GM12865 (cell line): ENCODE measurements at regions not wholly inside any gene's neighbourhood (a gene's known extent, or its start where the extent isn't known, plus 50 kb on each side); places are given as distances from the start of the nearest gene placed in this dataset.

ENCODE experiments used
- DNase-seq: peaks from one replicate; pipeline ENCODE4 v3.0.0; 2010; ENCODE audit warnings: low read depth
- H3K4me3 ChIP-seq: 2 replicates; pipeline ENCODE4 v1.5.1; 2011; ENCODE audit warnings: mild to moderate bottlenecking, low read depth, low read length, control low read depth
- CTCF ChIP-seq: IDR thresholded peaks from 2 replicates; pipeline ENCODE4 v1.5.1; 2011; ENCODE audit warnings: low read length, control low read depth, low read depth, inconsistent platforms; ENCODE audit not compliant: insufficient read depth; ENCODE audit errors: missing control alignments

GRCh38 chr6:144615870-144616269 is 330.7 kb downstream of the UTRN start:
- H3K4me3 ChIP-seq: no peak overlapping the region
- no peak for TF ChIP-seq CTCF
- DNase-seq: no peak

- no peak for TF ChIP-seq CTCF
- H3K4me3 ChIP-seq: no peak overlapping the region
- DNase-seq: no peak
Measured at GRCh38 chr6:144617191-144617590, 332.1 kb downstream of the UTRN start.

- no peak overlapping the region for H3K4me3 ChIP-seq
- no peak for DNase-seq
- TF ChIP-seq CTCF: no peak
Measured at GRCh38 chr6:144617708-144618107, 332.6 kb downstream of the UTRN start.

GRCh38 chr6:144619966-144620365 is 334.8 kb downstream of the UTRN start:
- no peak for DNase-seq
- TF ChIP-seq CTCF: no peak
- no peak overlapping the region for H3K4me3 ChIP-seq

GRCh38 chr6:144621332-144621731 is 336.2 kb downstream of the UTRN start:
- H3K4me3 ChIP-seq: no peak overlapping the region
- no peak for TF ChIP-seq CTCF
- no peak for DNase-seq

GRCh38 chr6:144624246-144624645 is 339.1 kb downstream of the UTRN start:
- H3K4me3 ChIP-seq: no peak overlapping the region
- DNase-seq: no peak
- TF ChIP-seq CTCF: no peak

- no peak overlapping the region for H3K4me3 ChIP-seq
- TF ChIP-seq CTCF: no peak
- DNase-seq: no peak
Measured at GRCh38 chr6:144624716-144625115, 339.6 kb downstream of the UTRN start.
